ENCODE measurements at regions not wholly inside any gene's neighbourhood (a gene's known extent, or its start where the extent isn't known, plus 50 kb on each side); places are given as distances from the start of the nearest gene placed in this dataset.
"Not testable (repeated sequence)": the region's sequence is repeated elsewhere in the genome, so short reads cannot be mapped to it uniquely, and the experiment has no call there.

DNA sequence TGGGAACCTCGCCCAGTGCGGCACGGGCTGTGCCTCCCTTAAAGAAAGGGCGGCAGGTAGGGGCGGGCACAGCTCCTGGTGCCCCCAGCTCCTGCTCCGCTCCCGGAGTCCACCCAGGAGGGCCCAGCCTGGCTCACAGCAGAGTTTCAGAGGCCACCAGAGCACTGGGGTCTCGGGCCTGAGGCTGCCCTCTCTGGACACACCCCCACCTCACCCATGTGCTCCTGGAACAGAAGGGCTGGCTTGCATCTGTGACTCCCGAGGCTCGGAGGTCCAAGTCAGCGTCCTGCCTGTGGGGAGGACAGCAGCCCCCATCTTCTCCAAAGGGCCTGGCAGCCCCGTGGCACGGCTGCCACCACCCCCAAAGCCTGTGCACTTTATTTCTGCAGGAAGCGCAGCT is 62.7 kb downstream of the RBFOX3 start:
- no peaks in the 10 kb centered on the region for H3K4me1 ChIP-seq (ENCODE audit: control insufficient read depth, insufficient read depth, low read length, poor library complexity, severe bottlenecking)
- no peaks in the 10 kb centered on the region for H3K9me3 ChIP-seq (ENCODE audit: control insufficient read depth, low read length)
- H3K36me3 ChIP-seq (ENCODE audit: control insufficient read depth, insufficient read depth, low read length), result no peaks in the 10 kb centered on the region
- H3K4me3 ChIP-seq (ENCODE audit: extremely low read depth, insufficient read depth, low read length, poor library complexity, severe bottlenecking), result no peak overlapping the region
- H3K27ac ChIP-seq (ENCODE audit: low read depth, low read length, severe bottlenecking), result no peak overlapping the region
- 87 to 92% methylated on average over 8 to 13 of the region's 14 CpGs for WGBS, 2 experiments (ENCODE audit: insufficient coverage in 2 of 2)

DNA sequence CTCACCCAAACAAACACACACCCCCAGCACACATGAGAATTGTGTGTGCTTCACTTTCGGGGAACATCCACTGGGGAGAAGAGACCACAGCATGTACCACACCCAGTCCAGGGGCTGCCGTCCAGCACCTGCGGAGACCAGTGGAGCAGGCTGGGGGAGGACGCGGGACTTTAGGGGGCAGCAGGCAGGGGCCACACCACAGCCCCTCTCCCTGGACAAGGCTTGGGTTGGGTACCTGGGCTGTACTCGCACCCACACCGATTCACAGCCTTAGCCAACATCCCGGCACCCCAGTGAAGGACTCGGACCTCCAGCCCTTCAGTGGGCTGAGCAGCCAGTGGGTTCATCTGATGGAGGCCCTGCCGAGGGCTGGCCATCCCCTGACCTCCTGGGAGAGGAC is 63.3 kb downstream of the RBFOX3 start:
- Histone ChIP-seq H3K27ac (ENCODE audit: low read depth, low read length, severe bottlenecking) (no peak overlapping the region), H3K4me3 (ENCODE audit: extremely low read depth, insufficient read depth, low read length, poor library complexity, severe bottlenecking) (no peak overlapping the region), H3K36me3 (ENCODE audit: control insufficient read depth, insufficient read depth, low read length) (no peaks in the 10 kb centered on the region), H3K9me3 (ENCODE audit: control insufficient read depth, low read length) (no peaks in the 10 kb centered on the region), H3K4me1 (ENCODE audit: control insufficient read depth, insufficient read depth, low read length, poor library complexity, severe bottlenecking) (no peaks in the 10 kb centered on the region)
- WGBS, 2 experiments (ENCODE audit: insufficient coverage in 2 of 2), result 89 to 98% methylated on average over 8 to 10 of the region's 10 CpGs

DNA sequence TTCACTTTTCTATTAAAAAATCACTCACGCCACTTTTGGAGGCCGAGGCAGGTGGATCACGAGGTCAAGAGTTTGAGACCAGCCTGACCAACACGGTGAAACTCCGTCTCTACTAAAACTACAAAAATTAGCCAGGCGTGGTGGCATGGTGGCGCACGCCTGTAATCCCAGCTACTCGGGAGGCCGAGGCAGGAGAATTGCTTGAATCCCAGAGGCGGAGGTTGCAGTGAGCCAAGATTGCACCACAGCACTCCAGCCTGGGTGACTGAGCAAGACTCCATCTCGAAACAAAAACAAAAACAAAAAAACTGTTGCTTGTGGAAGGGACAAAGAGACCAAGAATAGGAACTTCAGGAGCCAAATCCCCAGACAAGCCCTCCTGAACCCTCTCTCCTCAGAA is 63.7 kb downstream of the RBFOX3 start:
- not testable (repeated sequence) for H3K27ac ChIP-seq (ENCODE audit: low read depth, low read length, severe bottlenecking); H3K9me3 ChIP-seq (ENCODE audit: control insufficient read depth, low read length); H3K36me3 ChIP-seq (ENCODE audit: control insufficient read depth, insufficient read depth, low read length); H3K4me3 ChIP-seq (ENCODE audit: extremely low read depth, insufficient read depth, low read length, poor library complexity, severe bottlenecking); H3K4me1 ChIP-seq (ENCODE audit: control insufficient read depth, insufficient read depth, low read length, poor library complexity, severe bottlenecking)
- 89 to 95% methylated on average over 11 to 12 of the region's 12 CpGs for WGBS, 2 experiments (ENCODE audit: insufficient coverage in 2 of 2)

DNA sequence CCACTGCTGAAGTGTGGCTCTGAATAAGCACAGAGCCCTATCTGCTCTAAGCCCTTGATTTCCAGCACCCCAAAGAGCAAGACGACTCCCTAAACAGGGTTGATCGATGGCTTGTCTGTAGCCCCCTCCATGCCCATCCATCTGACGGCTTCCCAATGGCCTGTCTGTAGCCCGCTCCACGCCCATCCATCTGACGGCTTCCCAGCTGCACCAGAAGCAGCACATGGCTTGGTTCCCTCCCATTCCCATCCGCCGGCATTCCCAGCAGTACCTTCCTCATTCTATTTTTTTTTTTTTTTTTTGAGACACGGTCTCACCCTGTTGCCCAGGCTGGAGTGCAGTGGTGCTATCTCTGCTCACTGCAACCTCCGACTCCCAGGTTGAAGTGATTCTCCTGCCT is 64.5 kb downstream of the RBFOX3 start:
- Histone ChIP-seq H3K4me3 (ENCODE audit: extremely low read depth, insufficient read depth, low read length, poor library complexity, severe bottlenecking) (no peak overlapping the region), H3K4me1 (ENCODE audit: control insufficient read depth, insufficient read depth, low read length, poor library complexity, severe bottlenecking) (no peaks in the 10 kb centered on the region), H3K27ac (ENCODE audit: low read depth, low read length, severe bottlenecking) (no peak overlapping the region), H3K36me3 (ENCODE audit: control insufficient read depth, insufficient read depth, low read length) (no peaks in the 10 kb centered on the region), H3K9me3 (ENCODE audit: control insufficient read depth, low read length) (no peaks in the 10 kb centered on the region)
- 92 to 96% methylated on average over 6 to 8 of the region's 10 CpGs for WGBS, 2 experiments (ENCODE audit: insufficient coverage in 2 of 2)

DNA sequence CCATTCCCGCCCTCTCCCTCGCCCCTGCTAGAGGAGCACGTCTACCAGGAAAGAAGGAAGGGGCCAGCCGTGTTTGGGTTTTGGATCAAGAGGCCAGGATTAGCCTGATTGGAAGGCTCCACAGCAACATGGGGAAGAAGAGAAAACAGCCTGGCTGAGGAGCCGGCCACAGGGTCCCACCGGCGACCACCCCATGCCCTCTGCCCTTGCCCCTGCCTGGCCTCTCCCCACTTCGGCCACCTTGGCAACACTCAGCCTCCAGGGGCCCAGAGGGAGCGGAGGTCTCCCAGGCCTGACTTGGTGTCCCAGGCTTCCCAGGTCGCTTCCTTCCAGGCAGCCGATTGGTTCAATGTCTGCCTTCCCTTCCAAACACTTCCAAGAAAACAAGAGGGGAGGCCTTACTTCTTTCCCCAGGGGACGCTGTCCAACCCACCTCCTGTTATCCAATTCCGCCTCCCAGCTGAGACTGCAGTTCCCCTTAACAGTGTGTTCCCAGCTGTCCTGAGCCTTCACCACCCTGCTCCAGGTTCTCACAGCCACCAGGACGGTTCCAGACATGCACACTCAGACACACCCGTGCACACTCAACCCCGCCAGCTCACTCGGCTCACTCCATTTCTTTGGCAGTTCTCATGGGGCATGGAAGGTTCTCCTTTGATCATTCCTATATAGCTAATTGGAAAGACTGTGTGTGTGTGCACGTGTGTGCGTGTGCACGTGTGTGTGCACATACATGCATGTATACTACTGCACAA is 65.4 kb downstream of the RBFOX3 start:
- no peaks in the 10 kb centered on the region for H3K36me3 ChIP-seq (ENCODE audit: control insufficient read depth, insufficient read depth, low read length)
- WGBS, 2 experiments (ENCODE audit: insufficient coverage in 2 of 2), result 89 to 93% methylated on average over 9 to 14 of the region's 20 CpGs
- H3K4me3 ChIP-seq (ENCODE audit: extremely low read depth, insufficient read depth, low read length, poor library complexity, severe bottlenecking), result no peak overlapping the region
- no peaks in the 10 kb centered on the region for H3K4me1 ChIP-seq (ENCODE audit: control insufficient read depth, insufficient read depth, low read length, poor library complexity, severe bottlenecking)
- no peak overlapping the region for H3K27ac ChIP-seq (ENCODE audit: low read depth, low read length, severe bottlenecking)
- H3K9me3 ChIP-seq (ENCODE audit: control insufficient read depth, low read length), result no peaks in the 10 kb centered on the region

DNA sequence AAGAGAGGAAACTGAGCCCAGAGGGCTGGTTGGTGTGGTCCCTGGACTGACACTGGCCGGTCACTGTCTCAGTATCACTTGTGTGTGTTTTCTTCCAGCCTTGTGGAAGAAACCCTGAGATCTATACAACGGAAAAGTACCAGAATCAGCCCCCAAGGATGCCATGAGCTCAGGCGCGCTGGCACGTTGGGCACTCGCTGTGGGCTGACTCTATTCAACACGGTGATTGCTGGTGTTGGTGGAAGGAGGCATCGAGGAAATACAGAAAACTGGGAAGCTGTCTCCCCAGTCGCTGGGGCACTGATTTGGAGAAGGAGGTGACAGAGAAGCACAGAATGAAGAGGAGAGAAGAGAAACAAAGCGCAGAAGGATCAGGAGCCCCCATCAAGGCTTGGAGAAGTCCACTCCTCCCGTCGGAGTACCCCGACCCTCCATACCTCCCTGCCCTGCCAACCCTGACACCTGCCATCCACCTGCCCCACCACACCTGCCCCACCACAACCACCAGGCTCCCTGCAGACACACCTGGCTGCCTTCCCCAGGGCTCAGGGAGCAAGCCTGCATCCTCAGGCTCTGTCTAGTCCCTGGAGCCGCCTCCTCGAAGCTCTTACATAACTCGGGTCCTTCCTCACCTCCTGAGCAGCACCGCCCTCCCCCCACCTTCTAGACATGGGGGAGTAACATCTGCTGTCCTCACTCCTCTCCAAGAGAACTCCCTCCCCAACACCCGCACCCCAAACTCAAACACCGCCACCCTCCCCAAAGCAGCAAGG is 66.5 kb downstream of the RBFOX3 start:
- H3K36me3 ChIP-seq (ENCODE audit: control insufficient read depth, insufficient read depth, low read length), result no peaks in the 10 kb centered on the region
- no peaks in the 10 kb centered on the region for H3K4me1 ChIP-seq (ENCODE audit: control insufficient read depth, insufficient read depth, low read length, poor library complexity, severe bottlenecking)
- H3K4me3 ChIP-seq (ENCODE audit: extremely low read depth, insufficient read depth, low read length, poor library complexity, severe bottlenecking), result no peak overlapping the region
- WGBS, 2 experiments (ENCODE audit: insufficient coverage in 2 of 2), result 93 to 94% methylated on average over 15 to 16 of the region's 19 CpGs
- no peaks in the 10 kb centered on the region for H3K9me3 ChIP-seq (ENCODE audit: control insufficient read depth, low read length)
- H3K27ac ChIP-seq (ENCODE audit: low read depth, low read length, severe bottlenecking), result no peak overlapping the region

DNA sequence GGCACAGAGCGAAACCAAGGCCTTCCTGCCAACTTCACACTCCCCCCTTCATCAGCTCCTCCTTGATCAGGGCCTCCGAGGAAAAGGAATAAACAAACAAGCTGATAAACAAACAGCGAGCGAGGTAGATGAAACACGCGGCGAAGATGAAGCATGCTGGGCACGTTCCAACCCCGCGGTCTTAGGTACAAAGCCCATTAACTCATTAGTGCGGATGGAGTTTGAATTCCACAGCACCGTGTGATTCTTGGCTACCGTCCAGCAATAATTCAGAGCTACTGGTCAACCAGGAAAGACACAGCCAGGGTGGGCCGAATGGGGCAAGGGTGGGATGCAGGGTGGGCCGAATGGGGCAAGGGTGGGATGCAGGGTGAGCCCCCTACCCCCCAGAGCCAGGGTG is 67.3 kb downstream of the RBFOX3 start:
- H3K36me3 ChIP-seq (ENCODE audit: control insufficient read depth, insufficient read depth, low read length), result no peaks in the 10 kb centered on the region
- no peak overlapping the region for H3K4me3 ChIP-seq (ENCODE audit: extremely low read depth, insufficient read depth, low read length, poor library complexity, severe bottlenecking)
- H3K9me3 ChIP-seq (ENCODE audit: control insufficient read depth, low read length), result no peaks in the 10 kb centered on the region
- H3K4me1 ChIP-seq (ENCODE audit: control insufficient read depth, insufficient read depth, low read length, poor library complexity, severe bottlenecking), result no peaks in the 10 kb centered on the region
- H3K27ac ChIP-seq (ENCODE audit: low read depth, low read length, severe bottlenecking), result no peak overlapping the region
- WGBS, 2 experiments (ENCODE audit: insufficient coverage in 2 of 2), result 89 to 92% methylated on average over 12 to 13 of the region's 15 CpGs

DNA sequence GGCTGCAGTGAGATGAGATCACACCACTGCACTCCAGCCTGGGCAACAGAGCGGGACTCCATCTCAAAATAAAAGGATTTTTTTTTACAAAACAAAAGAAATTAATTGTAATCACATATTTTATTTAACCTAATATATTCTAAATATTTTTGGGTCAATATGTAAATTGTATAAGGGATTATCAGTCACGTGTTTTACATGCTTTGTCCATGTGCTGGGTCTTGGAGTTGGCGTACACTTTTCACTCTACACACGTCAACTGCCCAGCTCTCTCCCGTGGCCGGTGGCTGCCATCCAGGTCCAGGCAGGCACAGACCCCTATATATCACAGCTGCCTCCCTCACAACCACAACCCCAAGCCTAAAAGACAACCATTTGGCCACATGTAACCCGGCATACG is 68.1 kb downstream of the RBFOX3 start:
- Histone ChIP-seq H3K27ac (ENCODE audit: low read depth, low read length, severe bottlenecking) (no peak overlapping the region), H3K36me3 (ENCODE audit: control insufficient read depth, insufficient read depth, low read length) (no peaks in the 10 kb centered on the region), H3K4me1 (ENCODE audit: control insufficient read depth, insufficient read depth, low read length, poor library complexity, severe bottlenecking) (no peaks in the 10 kb centered on the region), H3K9me3 (ENCODE audit: control insufficient read depth, low read length) (no peaks in the 10 kb centered on the region), H3K4me3 (ENCODE audit: extremely low read depth, insufficient read depth, low read length, poor library complexity, severe bottlenecking) (no peak overlapping the region)
- WGBS, 2 experiments (ENCODE audit: insufficient coverage in 2 of 2), result 97 to 100% methylated on average over 5 to 6 of the region's 8 CpGs

DNA sequence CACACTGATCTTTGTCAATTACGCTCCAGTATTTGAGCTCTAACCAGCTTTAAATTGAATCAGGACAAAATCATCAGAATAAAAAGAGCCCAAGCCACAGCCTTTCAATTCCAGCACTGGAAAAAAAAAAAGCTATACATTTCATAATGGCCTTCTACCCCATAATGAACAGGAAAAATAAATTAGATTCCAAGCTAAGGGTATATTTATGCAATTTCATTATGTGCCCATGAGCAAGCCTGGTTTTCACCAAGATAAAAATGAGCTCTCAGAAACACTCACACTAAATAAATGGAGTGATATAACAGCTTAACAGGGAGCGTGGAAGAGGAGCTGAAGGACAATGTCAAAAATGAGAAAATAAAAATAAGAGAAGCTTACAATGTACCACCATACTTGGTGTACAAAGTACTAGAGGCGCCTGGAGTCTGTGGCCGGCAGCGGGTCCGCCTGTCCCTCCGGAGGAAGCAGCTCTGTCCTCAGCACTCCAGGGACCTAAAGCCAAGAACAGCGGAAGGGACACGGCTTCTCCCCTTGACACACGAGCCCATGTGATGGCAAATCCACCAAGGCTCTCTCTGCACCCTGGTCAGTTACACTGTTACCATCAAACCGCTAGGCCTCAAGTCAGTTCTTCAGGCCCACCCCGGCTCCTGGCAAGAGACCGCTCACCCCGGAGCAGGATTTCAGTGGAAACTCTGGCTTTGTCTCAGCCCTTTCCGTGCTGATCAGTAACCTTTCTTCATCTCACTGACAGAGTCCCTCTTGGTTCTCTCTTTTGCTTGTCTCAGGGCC is 69.6 kb downstream of the RBFOX3 start:
- no peaks in the 10 kb centered on the region for H3K4me1 ChIP-seq (ENCODE audit: control insufficient read depth, insufficient read depth, low read length, poor library complexity, severe bottlenecking)
- H3K36me3 ChIP-seq (ENCODE audit: control insufficient read depth, insufficient read depth, low read length), result no peaks in the 10 kb centered on the region
- 90 to 93% methylated on average over 12 to 14 of the region's 15 CpGs for WGBS, 2 experiments (ENCODE audit: insufficient coverage in 2 of 2)
- no peak overlapping the region for H3K4me3 ChIP-seq (ENCODE audit: extremely low read depth, insufficient read depth, low read length, poor library complexity, severe bottlenecking)
- no peak overlapping the region for H3K27ac ChIP-seq (ENCODE audit: low read depth, low read length, severe bottlenecking)
- H3K9me3 ChIP-seq (ENCODE audit: control insufficient read depth, low read length), result no peaks in the 10 kb centered on the region

DNA sequence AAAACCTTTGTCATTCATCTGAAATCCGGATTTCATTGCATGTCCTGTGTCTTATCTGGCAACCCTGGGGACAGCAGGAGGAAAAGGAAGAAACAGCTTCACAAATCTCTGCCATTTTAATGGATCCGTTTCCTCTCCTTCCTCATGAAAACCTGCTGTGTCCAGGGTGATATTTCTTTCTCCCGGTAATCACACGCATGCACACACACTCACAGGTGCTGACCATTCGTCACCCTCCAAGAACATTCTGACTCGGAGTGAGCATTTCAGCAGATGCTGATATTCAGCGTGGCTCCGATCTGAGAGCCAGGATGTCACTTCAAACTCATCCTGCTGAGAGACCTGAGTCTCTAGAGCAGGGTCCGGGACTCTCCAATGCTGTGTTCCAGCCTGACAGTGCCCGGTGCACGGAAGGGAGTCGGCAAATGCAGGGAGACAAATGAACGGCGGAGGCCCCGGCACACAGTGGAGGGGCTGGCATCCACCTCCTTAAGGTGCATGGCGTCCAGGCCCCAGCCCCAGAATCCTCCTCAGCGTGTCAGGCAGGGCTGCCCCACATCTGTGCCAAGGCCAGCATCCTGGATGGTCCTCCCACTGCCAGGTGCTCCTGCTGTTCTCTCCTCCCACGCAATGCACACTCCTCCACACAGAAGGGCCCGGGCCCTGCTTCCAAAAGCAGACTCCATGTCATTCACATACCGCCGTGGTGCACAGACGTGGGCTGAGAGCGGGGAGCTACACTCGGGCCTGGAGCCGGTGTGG is 70.7 kb downstream of the RBFOX3 start:
- Histone ChIP-seq H3K4me3 (ENCODE audit: extremely low read depth, insufficient read depth, low read length, poor library complexity, severe bottlenecking) (no peak overlapping the region), H3K27ac (ENCODE audit: low read depth, low read length, severe bottlenecking) (no peak overlapping the region), H3K36me3 (ENCODE audit: control insufficient read depth, insufficient read depth, low read length) (no peaks in the 10 kb centered on the region), H3K9me3 (ENCODE audit: control insufficient read depth, low read length) (no peaks in the 10 kb centered on the region), H3K4me1 (ENCODE audit: control insufficient read depth, insufficient read depth, low read length, poor library complexity, severe bottlenecking) (no peaks in the 10 kb centered on the region)
- 91 to 92% methylated on average over 25 of the region's 25 CpGs for WGBS, 2 experiments (ENCODE audit: insufficient coverage in 2 of 2)

Measured in mesodermal cell (in vitro differentiated cells).